Vagina (tissue), 2 donors: ENCODE measurements at regions not wholly inside any gene's neighbourhood (a gene's known extent, or its start where the extent isn't known, plus 50 kb on each side); places are given as distances from the start of the nearest gene placed in this dataset.

Experiments
- DNase-seq, 2 donors: peaks; one replicate each; pipeline ENCODE4 v3.0.0-alpha.2; 2017; ENCODE audit errors: extremely low spot score in 2 of 2
- H3K27ac ChIP-seq: fragments of 200-600 bp; sonication (generic); one replicate; pipeline ENCODE4 v1.5.1; 2019
- H3K27me3 ChIP-seq: fragments of 200-600 bp; sonication (generic); one replicate; pipeline ENCODE4 v1.5.1; 2019
- H3K36me3 ChIP-seq, 2 donors: fragments of 200-600 bp; sonication (generic); one replicate each; pipeline ENCODE4 v1.5.1; 2017 to 2019
- H3K4me1 ChIP-seq: fragments of 200-600 bp; sonication (generic); one replicate; pipeline ENCODE4 v1.5.1; 2019
- H3K4me3 ChIP-seq, 2 donors: fragments of 200-600 bp; sonication (generic); 1 replicate in 1 of 2; 2 replicates in 1 of 2; pipeline ENCODE4 v1.5.1; 2016 to 2019
- H3K9me3 ChIP-seq: fragments of 200-600 bp; sonication (generic); one replicate; pipeline ENCODE4 v1.5.1; 2019
- CTCF ChIP-seq, 3 experiments: fragments of 450-650 bp in 2 of 3; fragments of 200-600 bp in 1 of 3; sonication (generic) in 1 of 3; IDR thresholded peaks; one replicate each; pipeline ENCODE4 v1.5.1; 2017 to 2019; ENCODE audit warnings: antibody characterized with exemption in 3 of 3, mild to moderate bottlenecking in 2 of 3, moderate library complexity in 2 of 3
- POLR2A ChIP-seq, 2 donors: fragments of 450-650 bp; IDR thresholded peaks; one replicate each; pipeline ENCODE4 v1.6.1; 2017; ENCODE audit warnings: antibody characterized with exemption in 2 of 2, mild to moderate bottlenecking in 2 of 2, moderate library complexity in 2 of 2
- POLR2AphosphoS5 ChIP-seq, 2 donors: sonication (generic); formaldehyde crosslinking; IDR thresholded peaks; one replicate each; pipeline ENCODE4 v1.9.0; 2017; ENCODE audit warnings: antibody characterized with exemption in 2 of 2, mild to moderate bottlenecking in 2 of 2, low read depth in 1 of 2; ENCODE audit not compliant: insufficient read depth in 1 of 2
- intact Hi-C: fragments of 100-400 bp; cut with DNase I; formaldehyde crosslinking; loops from one replicate; pipeline ENCODE4 v1.15.1; 2023

GRCh38 chrX:39525758-39526157, 572.0 kb downstream of the BCOR start:
- H3K27ac ChIP-seq = no peak overlapping the region

DNA sequence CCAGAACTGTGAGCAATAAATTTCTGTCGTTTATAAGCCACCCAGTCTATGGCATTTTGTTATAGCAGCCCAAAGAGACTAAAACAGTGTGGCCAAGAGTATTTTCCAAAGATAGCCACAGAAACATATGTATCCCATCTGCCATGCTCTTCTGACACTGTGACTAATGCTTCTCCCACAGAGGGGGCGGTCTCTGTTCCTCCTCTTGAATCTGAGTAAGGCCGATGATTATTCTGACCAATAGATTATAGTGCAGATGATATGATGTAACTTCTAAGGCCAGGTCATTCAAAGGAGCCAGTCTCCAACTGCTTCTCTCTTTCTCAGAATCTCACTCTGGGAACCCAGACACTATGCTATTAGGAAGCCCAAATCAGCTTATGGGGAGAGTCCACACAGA, 570.7 kb downstream of the BCOR start:
- Histone ChIP-seq H3K36me3 (no peaks in the 10 kb centered on the region), H3K27ac (no peak overlapping the region), H3K4me1 (no peaks in the 10 kb centered on the region), H3K4me3 (no peak overlapping the region), H3K27me3 (no peaks in the 10 kb centered on the region), H3K9me3 (no peaks in the 10 kb centered on the region)
- TF ChIP-seq POLR2A (IDR thresholded peaks at IDR 0.05) = no peak
- TF ChIP-seq POLR2AphosphoS5 (IDR thresholded peaks at IDR 0.05; ENCODE audit: insufficient read depth in 1 of 2, low read depth in 1 of 2) = no peak
- no peak for TF ChIP-seq CTCF (IDR thresholded peaks at IDR 0.05)
- intact Hi-C loops = no loop called here
- no peak for DNase-seq

More at GRCh38 chrX:39525758-39526157, 572.0 kb downstream of the BCOR start:
- no peak for TF ChIP-seq CTCF (IDR thresholded peaks at IDR 0.05)
- no peak for TF ChIP-seq POLR2AphosphoS5 (IDR thresholded peaks at IDR 0.05; ENCODE audit: insufficient read depth in 1 of 2, low read depth in 1 of 2)
- TF ChIP-seq POLR2A (IDR thresholded peaks at IDR 0.05) = no peak
- no peaks in the 10 kb centered on the region for H3K9me3 ChIP-seq
- intact Hi-C loops = no loop called here
- no peak for DNase-seq
- no peaks in the 10 kb centered on the region for H3K4me1 ChIP-seq
- H3K36me3 ChIP-seq = no peaks in the 10 kb centered on the region
- H3K27me3 ChIP-seq = no peaks in the 10 kb centered on the region
- no peak overlapping the region for H3K4me3 ChIP-seq

DNA sequence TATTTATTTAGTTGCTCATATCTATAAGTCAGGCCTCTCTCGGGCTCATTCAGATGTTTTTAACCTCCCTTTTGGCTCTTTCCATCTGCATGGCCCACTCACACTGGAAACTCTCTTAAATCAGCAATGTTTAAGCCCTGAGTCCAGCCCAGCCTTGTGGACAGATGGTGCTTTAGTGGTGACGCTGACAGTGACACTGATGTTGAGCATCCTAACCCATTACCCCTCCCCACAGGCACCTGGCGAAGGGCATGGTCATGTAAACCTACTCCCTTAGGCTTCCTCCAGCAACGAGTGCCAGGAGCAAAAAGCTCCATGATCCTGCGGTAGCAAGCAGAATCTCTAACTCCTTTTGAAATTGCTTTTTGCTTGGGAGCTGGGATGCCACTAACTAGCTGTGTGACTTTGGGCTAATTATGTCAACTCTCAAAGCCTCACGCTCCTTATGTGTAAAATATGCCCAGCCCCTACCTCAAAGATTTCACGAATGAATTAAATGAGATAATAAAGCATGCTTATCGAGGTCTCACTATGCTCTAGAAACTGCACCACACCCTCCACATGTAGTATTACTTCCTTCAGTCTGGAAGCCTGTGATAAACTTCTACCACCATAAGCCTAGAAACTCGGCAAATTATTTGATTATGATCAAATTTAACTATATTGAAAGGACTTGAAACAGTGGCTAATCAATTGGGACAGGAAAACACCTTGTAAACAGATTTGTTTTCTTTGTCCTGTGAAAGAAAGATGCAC, 569.4 kb downstream of the BCOR start:
- Histone ChIP-seq H3K4me3 (no peak overlapping the region), H3K27me3 (no peaks in the 10 kb centered on the region), H3K4me1 (no peaks in the 10 kb centered on the region), H3K27ac (no peak overlapping the region), H3K9me3 (no peaks in the 10 kb centered on the region), H3K36me3 (no peaks in the 10 kb centered on the region)
- intact Hi-C loops = no loop called here
- no peak for DNase-seq
- TF ChIP-seq CTCF (IDR thresholded peaks at IDR 0.05) (no peak), POLR2AphosphoS5 (IDR thresholded peaks at IDR 0.05; ENCODE audit: insufficient read depth in 1 of 2, low read depth in 1 of 2) (no peak), POLR2A (IDR thresholded peaks at IDR 0.05) (no peak)

DNA sequence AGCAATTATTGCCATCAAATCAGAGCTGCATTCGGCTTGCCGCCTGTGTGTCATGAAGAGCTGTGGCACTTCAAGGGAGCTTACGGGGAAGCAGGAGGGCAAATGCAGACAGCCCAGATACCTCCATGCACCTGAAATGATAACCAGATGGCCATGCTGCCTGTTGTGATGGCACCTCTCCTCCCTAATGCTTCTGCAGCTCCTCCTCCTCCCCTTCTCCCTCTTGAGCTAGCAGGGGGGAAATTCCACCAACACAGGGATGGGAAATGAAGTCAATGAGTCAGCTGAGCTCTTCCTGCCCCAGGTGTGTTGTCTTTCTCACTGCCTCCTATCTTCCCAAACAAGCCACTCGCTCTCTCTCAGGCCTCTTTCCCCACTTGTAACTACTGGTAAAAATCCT, 565.0 kb downstream of the BCOR start:
- DNase-seq = no peak
- Histone ChIP-seq H3K4me3 (no peak overlapping the region), H3K36me3 (no peaks in the 10 kb centered on the region), H3K27ac (no peak overlapping the region), H3K9me3 (no peaks in the 10 kb centered on the region), H3K27me3 (no peaks in the 10 kb centered on the region), H3K4me1 (no peaks in the 10 kb centered on the region)
- intact Hi-C loops = no loop called here
- no peak for TF ChIP-seq POLR2A (IDR thresholded peaks at IDR 0.05)
- no peak for TF ChIP-seq CTCF (IDR thresholded peaks at IDR 0.05)
- TF ChIP-seq POLR2AphosphoS5 (IDR thresholded peaks at IDR 0.05; ENCODE audit: insufficient read depth in 1 of 2, low read depth in 1 of 2) = no peak

GRCh38 chrX:39534949-39535348, 562.8 kb downstream of the BCOR start:
- H3K4me3 ChIP-seq = no peak overlapping the region
- DNase-seq = no peak
- TF ChIP-seq POLR2AphosphoS5 (IDR thresholded peaks at IDR 0.05; ENCODE audit: insufficient read depth in 1 of 2, low read depth in 1 of 2) (no peak), POLR2A (IDR thresholded peaks at IDR 0.05) (no peak), CTCF (IDR thresholded peaks at IDR 0.05) (no peak)
- H3K27ac ChIP-seq = no peak overlapping the region
- intact Hi-C loops = no loop called here
- H3K27me3 ChIP-seq = no peaks in the 10 kb centered on the region
- no peaks in the 10 kb centered on the region for H3K9me3 ChIP-seq
- H3K4me1 ChIP-seq = no peaks in the 10 kb centered on the region
- H3K36me3 ChIP-seq = no peaks in the 10 kb centered on the region
